ENCODE measurements at regions not wholly inside any gene's neighbourhood (a gene's known extent, or its start where the extent isn't known, plus 50 kb on each side); places are given as distances from the start of the nearest gene placed in this dataset.
A peak's percentile ranks its signal among the peaks of the same experiment; 100 is the strongest.

DNA sequence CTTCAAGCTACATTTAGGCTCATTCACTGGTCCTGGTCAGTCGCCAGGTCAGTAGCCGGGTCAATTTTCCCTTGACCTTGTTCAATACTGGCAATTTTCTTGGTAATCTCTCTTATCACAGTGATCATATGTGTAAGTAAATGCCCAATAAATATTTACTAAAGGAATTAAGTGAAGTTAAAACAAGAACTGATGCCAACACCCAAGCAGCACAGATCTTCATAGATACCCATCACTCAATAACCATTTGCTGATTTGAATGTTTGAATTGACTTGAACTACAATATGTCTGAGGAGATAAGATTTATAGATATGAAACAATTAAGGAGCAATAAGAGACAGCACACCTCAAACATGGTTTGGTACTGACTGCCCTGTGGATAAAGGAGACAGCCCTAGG is 100.8 kb upstream of the PREP start:
- no peak for DNase-seq

DNA sequence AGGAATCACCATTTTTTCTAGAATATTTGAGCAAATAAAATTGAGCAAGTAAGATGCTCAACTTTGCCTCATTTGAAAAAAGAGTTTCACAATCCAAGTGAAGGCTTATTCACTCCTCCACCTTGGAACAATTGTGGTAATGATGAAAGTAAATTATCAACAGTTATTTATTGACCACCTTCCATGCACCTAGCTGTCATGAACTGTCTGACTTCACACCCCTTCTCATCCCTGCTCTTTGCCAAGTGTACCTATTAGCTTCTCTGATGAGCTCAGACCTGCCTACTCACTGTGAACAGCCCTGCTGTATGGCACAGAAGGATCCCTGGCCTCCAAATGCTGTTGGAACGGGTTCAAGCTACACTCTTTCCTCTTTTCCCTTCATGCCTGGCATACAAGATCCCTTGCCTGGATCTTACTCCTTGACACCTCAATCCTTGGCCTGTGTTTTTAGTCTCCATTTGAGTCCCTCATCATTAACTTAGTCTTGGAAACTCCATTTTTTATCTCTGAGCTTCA is 99.0 kb upstream of the PREP start:
- no peak for DNase-seq

DNA sequence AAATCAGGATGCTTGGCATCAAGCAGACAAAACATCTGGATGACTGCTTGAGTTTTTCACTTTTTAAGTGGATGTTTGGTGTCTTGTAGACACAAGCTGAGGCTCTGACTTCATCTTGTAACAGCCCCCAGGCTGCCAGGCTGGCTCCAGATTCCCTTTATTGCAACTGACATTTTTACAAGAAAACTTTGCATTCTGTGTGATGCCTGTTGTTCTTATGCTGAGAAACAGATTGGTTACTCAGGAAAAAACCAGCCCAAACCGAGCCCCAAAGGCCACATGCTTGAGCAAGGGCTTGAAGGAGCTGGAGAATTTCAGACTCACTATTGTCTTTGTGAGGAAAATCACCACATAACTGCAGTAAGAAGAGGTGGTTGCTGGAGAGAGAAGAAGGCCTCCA is 98.4 kb upstream of the PREP start:
- DNase-seq: no peak

DNA sequence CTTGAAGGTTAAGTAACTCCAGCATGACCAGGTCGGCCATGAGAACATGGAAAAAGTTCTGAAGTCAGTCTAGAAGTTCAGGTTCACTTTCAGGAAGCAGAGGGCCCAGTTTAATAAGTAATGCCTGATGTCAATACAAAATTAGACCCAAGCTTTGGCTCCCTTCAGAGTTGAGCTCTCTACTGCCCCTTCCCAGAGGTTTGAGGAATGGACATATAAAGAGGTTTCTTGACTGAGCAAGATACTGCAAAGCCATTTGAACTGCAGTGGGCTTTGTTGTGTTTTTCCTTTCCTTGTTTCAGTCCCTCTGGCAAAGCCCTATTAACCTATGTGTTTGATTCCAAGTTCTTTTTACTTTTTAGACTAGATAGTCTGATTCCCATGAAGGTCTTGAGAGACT is 97.8 kb upstream of the PREP start:
- no peak for DNase-seq

DNA sequence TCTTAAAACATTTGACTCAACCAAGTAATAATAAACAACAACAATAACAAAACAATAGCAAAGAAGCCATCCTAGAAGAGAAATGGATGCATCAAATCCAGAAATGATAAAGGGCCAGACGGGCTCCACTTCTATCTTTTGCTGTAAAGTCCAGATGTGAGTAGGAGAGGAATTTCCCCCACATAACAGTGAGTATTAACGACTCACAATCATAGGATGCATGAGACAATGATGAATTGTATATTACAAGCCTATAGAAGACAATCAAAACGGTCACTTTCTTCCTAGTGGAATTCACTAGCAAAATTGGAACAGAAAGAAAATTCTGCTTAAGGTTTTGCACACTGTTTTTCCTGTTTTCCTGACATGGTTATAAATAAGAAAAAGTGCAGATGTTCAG is 97.0 kb upstream of the PREP start:
- no peak for DNase-seq

DNA sequence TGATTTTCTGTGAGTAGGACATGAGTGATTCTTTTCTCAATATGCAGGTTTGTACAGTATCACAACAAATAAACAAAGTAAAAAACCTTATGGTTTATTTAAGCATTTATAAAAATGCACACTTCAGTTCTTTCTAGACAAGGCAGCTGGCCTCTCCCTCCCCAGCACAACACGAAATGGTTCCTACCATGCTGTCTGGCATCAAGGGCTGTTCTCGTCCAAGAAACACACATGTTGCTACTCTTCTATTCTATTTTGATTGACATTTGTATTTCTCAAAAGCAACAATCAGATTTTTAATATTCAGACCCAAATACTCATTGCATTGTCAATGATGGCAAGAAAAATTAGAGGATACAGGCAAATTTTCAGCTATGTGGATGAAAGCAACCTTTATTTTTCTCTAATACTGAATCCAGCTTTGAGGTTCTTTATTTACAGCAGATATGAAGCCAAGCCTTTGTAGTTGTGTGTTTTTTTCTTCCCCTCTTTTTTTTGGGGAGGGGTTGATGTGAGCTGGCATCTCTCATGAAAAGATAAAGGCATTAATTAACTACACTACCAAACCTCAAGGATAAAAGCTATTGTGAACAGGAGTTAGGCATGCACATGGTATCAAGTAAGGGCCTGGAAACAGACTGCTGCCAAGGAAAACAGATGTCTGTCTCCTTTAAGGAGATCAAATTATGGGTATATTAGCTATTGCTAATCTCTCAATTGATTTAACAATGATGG is 96.4 kb upstream of the PREP start:
- DNase-seq: no peak

DNA sequence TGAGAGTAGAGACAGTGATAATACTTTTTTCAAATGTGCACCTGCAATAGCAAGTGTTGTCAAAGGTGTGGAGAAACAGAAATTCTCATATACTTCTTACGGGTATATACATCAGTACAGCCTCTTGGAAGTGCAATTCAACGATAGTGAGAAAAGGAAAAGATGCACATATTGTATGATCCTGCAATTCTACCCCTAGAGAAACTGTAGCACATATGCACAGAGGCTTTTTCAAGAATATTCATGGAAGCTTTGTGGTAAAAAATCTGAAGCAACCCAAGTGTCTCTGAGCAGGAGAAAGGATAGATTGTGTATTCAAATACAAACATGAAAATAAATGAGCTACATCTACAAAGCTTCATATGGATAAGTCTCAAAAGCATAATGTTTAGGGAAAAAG is 94.7 kb upstream of the PREP start:
- no peak for DNase-seq

DNA sequence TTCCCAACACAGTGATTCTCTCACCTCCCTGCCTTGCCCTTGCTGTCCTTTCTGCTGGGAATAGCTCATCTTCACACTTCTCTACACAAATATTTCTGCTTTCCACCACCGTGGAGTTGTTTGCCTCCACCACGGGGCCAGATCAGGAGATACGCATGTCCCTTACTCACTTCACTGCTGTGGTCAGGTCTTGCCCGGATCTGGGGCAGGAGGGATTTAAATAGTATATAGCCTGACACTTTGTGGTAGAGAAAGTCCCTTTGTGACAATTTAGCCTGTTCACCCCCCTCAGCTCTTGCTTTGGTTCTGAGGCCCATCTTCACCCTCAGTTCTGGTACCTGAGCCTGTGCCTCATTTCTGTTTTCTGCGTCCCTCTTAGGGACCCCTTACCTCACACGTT is 92.6 kb upstream of the PREP start:
- DNase-seq: peak; percentile 21

DNA sequence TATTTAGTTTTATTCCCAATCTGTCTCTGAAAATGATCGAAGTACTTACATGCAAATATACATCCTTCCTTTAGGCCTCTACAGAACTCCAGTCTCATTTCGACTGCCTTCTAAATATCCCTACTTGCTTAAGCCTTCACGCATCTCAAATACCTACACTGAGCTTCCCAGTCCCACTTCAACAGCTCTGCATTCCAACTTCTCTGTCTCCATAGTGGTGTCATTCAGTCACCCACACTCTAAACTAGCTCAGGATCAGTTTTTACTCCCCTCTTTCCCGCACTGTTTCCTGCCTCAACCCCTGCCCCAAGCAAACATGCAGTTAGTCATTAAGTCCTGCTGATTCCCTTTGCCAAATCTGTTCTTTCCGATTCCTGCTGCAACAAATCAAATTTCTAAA is 91.8 kb upstream of the PREP start:
- DNase-seq: no peak

DNA sequence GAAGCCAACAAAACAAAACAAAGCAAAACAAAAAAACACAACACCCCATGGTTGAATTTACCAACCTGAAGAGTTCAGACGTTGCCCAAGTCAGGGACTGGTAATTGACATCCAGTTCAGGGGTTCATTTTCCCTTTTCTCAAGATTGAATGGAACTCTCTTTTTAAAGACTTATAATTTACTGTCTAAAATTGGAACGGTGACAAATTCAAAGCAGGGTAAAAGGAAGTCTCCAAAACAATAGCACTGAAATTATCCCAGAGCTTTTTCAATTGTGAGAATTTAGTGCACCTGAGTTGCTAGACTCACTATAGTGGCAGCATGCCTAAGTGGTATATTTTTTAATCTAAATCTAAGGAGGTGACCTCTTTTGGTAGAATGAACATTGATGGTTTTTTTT is 90.9 kb upstream of the PREP start:
- peak; percentile 23 for DNase-seq

DNA sequence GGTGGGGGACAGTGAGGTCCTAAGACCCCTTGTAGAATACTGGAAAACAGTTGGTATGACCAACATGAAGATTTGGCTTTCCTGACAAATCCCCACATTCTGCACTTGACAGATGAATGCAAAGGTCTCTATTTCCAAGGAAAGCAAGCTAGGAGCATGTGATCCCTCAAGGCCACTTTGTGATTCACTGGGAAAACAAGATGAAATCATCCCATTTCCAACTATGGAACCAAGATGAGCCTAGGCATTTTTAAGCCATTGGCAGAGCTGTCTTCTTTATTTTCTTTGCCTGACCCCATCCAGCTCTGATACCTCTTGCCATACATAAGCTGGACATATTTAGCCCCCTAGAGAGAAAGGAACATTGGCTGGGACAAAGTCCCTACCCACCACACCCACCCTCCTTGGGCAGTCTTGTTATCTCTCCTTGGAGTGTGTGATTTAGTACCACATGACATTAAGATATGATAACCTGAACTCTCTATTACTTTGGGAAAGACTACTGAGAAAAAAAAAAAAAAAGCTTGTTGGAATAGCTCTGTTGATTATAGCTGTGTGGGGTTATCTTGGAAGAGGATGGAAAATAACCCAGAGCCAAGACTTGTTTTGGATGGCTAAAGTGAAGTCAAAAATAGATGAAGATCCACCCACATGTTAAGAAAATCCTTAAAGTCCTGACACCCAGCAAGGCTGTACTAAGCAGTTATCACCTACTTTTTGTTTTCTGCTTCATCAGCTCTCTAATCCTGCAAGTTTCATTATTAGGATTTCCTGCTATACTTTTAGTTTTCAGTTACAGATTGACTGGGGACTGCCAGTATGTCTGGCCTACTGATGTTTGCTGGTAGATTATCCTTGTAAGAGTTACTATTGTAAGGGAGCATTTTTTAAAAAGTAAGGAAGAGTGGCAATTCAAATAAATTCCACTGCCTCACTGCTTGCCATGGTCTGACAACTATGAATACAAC is 90.1 kb upstream of the PREP start:
- peak; percentile 85 for DNase-seq

DNA sequence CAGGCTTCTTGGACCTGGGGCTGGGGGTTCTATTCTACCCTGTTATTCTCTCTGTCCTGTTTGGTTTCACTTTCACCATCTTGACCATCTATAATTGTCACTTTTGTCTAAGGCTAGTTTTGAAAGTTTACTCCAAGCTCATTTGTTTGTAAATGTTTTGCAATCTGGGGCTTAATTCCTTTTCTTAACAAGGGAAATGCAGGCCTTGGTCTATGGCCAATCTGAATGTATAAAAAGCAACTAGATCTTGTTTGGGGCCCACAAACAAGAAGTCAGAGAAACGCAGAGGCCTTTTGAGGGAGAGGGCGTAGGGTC is 86.3 kb upstream of the PREP start:
- no peak for DNase-seq

DNA sequence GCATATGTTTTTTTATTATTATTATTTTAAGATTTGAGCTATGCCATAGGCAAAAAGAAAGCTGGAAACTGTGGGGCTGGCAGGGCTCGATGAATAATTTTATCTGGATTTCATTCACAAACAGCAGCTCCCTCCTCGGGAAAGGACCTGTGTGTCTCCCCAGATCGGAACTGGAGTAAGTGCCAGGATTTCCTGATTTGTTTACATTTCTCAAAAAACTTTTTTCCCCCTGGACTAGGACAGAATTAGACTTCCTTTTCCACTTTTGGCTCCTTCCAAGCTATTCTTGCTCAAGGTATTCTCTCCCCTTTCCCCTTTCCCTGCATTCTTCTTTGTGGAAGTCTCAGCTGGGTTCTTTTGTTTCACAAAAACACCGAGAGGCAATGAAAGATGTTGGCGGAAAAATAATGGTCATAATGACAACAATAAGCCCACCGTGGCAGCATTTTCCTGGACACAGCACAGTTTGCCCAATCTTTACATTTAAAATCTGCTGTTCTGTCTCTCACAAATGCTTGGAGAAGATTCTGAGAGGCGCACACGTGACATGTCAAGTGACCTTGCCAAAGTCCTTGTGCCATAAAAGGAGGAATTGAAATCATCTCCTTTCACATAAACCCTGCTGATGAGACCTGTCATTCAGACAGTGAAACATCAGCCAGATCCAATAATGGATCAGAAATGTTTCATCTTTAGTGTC is 85.8 kb upstream of the PREP start:
- no peak for DNase-seq

DNA sequence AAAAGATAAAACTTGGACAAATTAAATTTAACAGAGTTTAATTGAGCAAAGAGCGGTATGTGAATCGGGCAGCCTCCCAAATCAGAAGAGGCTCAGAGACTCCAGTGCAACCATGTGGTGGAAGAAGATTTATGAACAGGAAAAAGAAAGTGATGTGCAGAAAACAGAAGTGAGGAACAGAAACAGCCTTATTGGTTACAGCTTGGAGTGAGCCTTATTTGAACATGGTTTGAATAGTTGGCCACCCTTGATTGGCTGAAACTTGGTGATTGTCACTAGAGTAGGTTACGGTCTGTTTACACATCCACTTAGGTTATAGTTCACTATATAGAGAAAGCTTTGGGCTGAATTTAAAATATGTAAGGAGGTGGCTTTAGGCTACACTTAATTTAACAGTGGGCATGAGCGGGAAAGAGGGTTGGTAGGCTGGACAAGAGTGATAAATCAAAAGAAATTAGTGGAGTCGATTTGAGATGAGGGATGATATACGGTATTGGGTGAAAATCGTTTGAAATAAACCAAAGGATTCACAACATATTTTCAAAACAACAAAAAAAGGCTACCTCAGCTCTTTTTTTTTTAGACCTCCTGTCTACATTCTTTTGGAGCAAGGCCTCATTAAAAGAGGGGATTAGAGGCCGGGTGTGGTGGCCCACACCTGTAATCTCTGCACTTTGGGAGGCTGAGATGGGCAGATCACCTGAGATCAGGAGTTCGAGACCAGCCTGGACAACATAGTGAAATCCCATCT is 84.3 kb upstream of the PREP start:
- DNase-seq: no peak

DNA sequence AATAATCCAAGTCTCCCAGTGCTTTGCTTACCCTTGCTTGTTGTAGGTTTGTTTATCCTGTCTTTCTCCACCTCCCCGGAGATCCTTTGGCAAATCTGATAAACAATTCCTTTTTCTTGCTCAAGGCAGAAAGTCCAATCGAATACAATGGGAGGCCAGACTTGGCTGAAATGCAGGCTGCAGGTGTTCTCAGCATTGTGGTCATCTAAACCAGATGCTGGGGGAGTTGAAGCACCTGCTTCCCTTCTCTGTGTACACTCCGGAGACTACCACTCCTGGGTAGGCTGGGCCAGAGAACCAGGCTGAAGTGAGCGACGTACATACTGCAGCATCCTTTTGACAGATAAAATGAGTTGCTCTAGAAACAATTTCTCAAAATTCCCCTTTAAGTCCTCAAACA is 82.6 kb upstream of the PREP start:
- DNase-seq: no peak

DNA sequence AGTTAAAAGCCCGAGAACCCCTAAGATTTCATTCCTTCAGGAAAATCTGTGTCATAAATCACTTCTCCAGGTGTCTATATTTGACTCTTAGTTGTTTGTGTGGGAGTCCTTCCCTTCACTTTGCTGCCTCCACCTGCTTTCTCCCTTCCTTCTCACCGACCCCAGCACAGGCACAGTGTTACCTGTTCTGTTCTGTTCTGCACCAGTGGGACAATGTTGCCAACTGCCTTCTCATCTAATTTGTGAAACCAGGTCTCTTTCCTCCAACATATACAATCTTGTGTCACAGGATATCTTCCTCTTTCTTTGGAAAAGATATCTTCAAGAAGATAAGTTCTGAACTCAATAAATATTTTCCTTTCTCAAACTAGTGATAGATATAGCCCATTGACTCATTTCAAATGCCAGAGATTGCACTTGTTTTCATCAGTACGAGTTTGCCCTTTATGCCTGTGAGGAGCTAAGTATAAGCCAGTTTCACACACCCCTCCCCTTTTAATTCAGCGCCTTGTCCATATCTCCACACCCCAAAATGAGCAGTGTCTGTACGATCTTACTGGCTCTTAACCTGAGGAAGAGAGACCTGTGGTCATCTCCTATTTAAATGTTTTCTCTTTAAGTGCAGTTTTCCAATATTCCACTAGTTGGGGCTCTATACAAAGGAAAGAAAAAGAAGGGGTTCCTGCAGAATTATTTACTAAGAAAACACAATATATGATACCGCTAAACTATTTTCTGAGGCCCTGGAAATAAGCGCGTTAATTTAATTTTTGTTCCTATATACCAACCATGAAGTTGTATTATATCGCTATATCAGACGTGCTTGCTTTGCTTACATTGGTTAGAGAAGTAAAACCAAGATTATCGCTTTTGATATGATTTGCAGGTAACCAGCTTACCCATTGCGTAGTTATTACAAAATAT is 81.6 kb upstream of the PREP start:
- peak; percentile 67 for DNase-seq

DNA sequence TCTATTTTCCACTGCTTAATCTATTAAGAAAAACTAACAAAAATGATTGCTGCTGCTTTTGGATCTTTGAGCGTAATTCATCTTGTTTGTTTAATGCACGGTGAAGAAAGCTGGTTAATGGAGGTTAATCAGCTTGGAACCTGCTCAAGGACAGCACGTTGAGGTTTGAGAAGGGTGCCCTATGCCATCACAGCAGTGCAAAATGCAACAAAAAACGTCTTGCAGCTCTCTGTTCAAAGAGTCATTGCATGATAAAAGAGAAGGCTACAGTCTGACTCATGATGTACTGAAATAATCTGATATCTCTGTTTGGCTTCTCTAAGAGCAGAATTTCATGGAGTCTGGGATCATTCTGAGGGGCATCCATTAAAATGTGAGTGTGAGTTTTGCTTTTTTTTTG is 80.6 kb upstream of the PREP start:
- DNase-seq: peak; percentile 25

DNA sequence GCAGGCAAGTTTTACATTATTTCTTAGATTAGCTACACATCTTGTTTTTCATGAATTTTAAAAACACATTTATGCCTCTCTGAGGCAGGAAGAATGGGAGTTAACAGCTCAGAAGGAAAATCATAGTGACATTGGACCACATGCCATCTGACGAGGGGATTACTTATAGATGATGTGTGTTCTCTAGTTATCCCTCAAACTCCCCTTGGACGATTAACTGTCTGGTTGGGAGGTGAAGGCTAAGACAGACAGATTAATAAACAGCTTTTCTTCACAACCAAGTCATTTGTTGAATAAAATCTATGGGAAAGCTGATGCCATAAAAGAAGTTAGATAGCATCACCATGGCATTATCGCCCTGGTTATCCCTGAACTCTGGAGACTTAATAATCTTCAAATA is 80.0 kb upstream of the PREP start:
- no peak for DNase-seq

DNA sequence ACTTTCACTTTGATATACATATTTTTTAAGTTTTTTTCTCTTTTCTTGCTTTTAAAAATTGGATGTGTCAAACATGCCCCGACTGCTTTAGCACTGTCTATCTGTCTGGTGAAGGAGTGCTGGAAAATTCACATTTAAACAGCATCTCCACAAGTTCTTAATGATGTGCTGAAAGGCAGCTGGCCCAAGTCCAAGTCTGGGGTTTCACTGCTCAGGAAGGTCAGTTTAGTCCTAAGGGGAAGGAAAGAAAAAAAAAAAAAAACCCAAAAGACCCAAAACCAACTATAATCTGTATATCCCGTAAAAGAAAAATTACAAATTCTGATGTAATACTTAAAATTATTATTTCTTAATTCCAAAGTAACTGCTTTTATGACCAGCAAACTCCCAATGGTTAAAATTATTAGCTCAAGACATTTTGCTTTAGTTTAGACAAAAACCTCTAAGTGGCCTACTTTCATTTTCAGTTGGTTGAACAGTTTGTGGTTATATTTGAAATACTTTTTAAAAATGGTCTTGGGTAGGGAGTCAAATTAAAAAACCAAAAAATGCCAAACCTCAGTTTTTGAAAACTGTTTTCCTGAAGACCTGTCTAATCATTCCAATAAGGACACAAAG is 79.5 kb upstream of the PREP start:
- DNase-seq: no peak

DNA sequence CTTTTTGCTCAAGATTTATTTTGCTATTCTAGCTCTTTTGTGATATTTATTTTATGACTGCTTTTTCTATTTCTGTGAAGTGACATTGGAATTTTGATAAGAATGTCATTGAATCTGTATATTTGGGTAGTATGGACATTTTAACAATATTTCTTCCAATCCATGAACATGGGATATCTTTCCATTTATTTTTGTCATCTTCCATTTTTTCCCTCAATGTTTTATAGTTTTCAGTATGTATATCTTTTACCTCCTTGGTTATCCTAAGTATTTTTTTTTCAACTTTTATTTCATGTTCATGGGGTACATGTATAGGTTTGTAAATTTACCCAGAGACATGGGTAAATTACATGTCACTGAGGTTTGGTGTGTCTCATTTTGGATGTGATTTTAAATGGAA is 74.1 kb upstream of the PREP start:
- DNase-seq: no peak

DNA sequence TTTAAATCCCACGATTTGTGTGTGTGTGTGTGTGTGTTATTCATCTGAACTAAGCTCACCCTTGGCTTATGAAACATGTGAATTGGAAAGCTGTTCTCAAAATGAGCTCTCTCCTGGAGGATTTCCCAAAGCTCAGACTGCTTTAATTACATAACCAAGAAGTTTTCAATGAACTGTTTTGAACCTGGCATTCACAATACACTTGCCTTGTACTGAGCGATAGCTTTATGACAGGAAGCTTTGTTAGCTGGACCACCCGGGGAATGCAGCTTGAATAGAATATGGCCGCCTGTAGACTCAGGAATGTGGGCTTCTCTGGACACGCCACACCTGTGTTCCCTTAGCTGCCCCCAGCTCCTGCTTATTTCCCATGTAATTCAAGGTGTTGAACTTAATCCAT is 71.4 kb upstream of the PREP start:
- DNase-seq: no peak
